H1 (cell line): ENCODE measurements at regions not wholly inside any gene's neighbourhood (a gene's known extent, or its start where the extent isn't known, plus 50 kb on each side); places are given as distances from the start of the nearest gene placed in this dataset.

Experiments
- CHD2 ChIP-seq: IDR thresholded peaks from 2 replicates; pipeline ENCODE4 v1.6.1; 2012; ENCODE audit warnings: low read length, improper control_type of control experiment
- CTBP2 ChIP-seq: IDR thresholded peaks from 2 replicates; pipeline ENCODE4 v1.7.0; 2011; ENCODE audit warnings: borderline replicate concordance, mild to moderate bottlenecking, moderate library complexity, mixed read lengths, low read length; ENCODE audit not compliant: insufficient read depth, insufficient read length
- KDM1A ChIP-seq: fragments of 200-600, 300-600 bp; sonication (generic); IDR thresholded peaks from 2 replicates; pipeline ENCODE4 v1.7.1; 2016; ENCODE audit warnings: mild to moderate bottlenecking, low read length, borderline replicate concordance
- RFX5 ChIP-seq: IDR thresholded peaks from 2 replicates; pipeline ENCODE4 v1.6.1; 2011; ENCODE audit warnings: low read depth, low read length, improper control_type of control experiment, borderline replicate concordance
- RNF2 ChIP-seq: fragments of 200-900, 300-1000 bp; sonication (generic); IDR thresholded peaks from 2 replicates; pipeline ENCODE4 v1.7.1; 2016; ENCODE audit warnings: borderline replicate concordance, low read depth, mild to moderate bottlenecking, antibody characterized with exemption, low read length; ENCODE audit not compliant: poor library complexity, severe bottlenecking; ENCODE audit errors: missing control alignments
- SRF ChIP-seq: IDR thresholded peaks from 2 replicates; pipeline ENCODE4 v1.6.1; 2011; ENCODE audit warnings: mild to moderate bottlenecking, low read depth, low read length, moderate library complexity
- TEAD4 ChIP-seq: IDR thresholded peaks from 2 replicates; pipeline ENCODE4 v1.6.1; 2012; ENCODE audit warnings: low read depth, low read length, inconsistent platforms, mixed read lengths

GRCh38 chr11:46200537-46201281 lies 76.8 kb upstream of the CREB3L1 start (continued):
- TF ChIP-seq CTBP2, result no peak
- no peak for TF ChIP-seq SRF
- TF ChIP-seq RFX5, result no peak
- no peak for TF ChIP-seq TEAD4
- TF ChIP-seq KDM1A, result no peak
- no peak for TF ChIP-seq CHD2
- no peak for TF ChIP-seq RNF2
